Muscle of back (tissue), 3 donors: ENCODE measurements at regions not wholly inside any gene's neighbourhood (a gene's known extent, or its start where the extent isn't known, plus 50 kb on each side); places are given as distances from the start of the nearest gene placed in this dataset.
A peak's percentile ranks its signal among the peaks of the same experiment; 100 is the strongest.

ENCODE experiments used
- DNase-seq, 3 donors: peaks; one replicate each; pipeline versions ENCODE4 v3.0.0 to v3.0.0-alpha.2; 2013

GRCh38 chr6:113082745-113083144 lies 735.6 kb downstream of the RFPL4B start:
- peak in 1 of 3 donors; percentile 52 for DNase-seq

DNA sequence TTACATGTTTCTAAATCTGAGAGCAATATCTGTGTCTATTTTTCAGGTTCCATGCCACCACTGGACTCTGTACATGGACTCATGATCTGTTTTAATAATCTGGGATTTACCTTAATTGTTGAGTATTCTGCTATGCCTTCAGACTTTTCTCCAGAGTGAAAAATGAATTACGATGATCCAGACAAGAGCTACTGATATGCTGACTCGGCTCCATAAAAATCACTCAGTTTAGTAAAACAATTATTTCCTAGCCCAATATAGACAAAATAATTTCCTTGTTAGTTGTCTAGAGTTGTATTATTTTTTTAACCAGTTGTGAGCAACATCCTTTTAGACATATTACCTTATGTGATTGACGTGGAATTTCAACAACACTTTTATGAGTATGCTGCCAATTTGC lies 736.8 kb downstream of the RFPL4B start:
- no peak for DNase-seq

GRCh38 chr6:113089056-113089455 lies 741.9 kb downstream of the RFPL4B start:
- DNase-seq: no peak

GRCh38 chr6:113092795-113093194 lies 745.7 kb downstream of the RFPL4B start:
- DNase-seq: no peak

DNA sequence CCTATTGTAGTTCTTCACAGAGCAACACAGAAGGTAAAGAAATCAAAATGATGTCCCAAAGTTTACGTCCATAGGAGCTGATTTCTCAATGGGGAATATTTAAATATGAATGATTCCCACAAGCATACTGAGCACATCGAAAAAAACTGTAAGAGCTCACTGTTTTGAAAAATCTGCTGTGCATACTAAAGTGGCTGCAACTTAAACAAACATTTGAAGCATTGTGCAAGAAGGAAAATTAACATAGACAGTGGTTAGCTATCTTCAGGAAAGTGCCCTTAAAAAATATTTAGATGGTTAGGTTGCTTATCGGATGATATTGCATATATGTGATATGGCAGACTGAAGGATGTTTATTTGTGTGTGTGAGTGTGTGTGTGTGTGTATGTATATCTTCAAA lies 747.6 kb downstream of the RFPL4B start:
- DNase-seq: peak in 1 of 3 donors; percentile 15

- DNase-seq: peak; percentile 71 to 91 (median 82)
Measured at GRCh38 chr6:113095841-113096240, 748.7 kb downstream of the RFPL4B start.

GRCh38 chr6:113102761-113103160 lies 754.4 kb upstream of the MARCKS start:
- peak in 1 of 3 donors; percentile 19 for DNase-seq

DNA sequence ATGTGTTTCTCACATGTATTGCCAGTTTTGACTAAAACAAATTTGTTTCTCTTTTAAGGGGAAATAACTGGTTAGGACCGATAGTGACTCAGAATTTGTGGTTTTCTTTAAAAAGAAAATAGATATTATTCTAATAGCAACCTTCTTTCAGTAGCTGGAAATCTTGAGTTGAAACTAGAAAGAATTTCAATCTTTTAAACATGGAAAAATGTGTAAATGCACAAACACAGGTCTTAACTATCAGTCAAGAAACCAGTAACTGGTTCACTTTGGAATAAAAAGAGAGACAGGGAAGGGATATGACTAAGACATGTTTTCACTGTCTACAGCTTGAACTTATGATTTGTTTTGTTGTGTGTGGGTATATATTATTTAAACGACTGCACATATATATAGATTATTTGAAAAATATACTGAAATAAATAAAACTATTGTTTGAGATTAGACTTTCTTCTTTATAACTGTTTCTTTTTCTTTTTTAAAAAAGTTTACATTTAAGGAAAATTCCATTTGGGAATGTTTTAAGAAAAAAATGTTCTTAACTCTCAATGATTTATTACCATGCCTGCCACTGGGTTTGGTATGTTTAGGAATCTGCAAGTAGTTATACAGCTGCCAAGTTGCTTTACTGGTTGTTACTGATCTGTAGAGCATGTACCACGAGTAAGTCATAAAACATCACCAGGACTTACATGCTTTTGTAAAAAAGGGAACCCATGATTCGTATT lies 753.3 kb upstream of the MARCKS start:
- DNase-seq: peak in 1 of 3 donors; percentile 75

- no peak for DNase-seq
Measured at GRCh38 chr6:113104541-113104940, 752.6 kb upstream of the MARCKS start.

GRCh38 chr6:113104951-113105350 lies 752.2 kb upstream of the MARCKS start:
- DNase-seq: no peak

- DNase-seq: no peak
Measured at GRCh38 chr6:113110211-113110610, 746.9 kb upstream of the MARCKS start.

DNA sequence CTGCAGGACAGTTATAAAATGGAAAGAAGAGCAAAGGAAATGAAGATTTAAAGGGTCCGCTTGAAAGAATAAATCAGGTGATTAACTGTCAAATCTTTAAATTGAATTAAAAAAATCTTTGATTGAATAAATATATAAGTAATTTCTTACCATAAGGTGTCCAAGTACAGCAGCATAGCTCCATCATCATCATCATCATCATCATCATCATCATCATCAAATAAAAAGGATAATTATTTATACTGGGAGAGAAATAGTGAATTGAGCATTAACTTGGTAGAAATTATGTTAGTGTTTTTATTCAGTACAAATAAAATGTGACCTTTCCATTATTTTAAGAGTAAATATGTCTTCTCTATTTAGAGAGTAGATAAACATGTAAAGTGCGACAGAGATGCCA lies 745.6 kb upstream of the MARCKS start:
- DNase-seq: no peak

GRCh38 chr6:113112086-113112485 lies 745.1 kb upstream of the MARCKS start:
- DNase-seq: no peak

- DNase-seq: no peak
Measured at GRCh38 chr6:113115196-113115595, 741.9 kb upstream of the MARCKS start.

GRCh38 chr6:113120224-113120581 lies 736.9 kb upstream of the MARCKS start:
- peak in 1 of 3 donors; percentile 93 for DNase-seq

DNA sequence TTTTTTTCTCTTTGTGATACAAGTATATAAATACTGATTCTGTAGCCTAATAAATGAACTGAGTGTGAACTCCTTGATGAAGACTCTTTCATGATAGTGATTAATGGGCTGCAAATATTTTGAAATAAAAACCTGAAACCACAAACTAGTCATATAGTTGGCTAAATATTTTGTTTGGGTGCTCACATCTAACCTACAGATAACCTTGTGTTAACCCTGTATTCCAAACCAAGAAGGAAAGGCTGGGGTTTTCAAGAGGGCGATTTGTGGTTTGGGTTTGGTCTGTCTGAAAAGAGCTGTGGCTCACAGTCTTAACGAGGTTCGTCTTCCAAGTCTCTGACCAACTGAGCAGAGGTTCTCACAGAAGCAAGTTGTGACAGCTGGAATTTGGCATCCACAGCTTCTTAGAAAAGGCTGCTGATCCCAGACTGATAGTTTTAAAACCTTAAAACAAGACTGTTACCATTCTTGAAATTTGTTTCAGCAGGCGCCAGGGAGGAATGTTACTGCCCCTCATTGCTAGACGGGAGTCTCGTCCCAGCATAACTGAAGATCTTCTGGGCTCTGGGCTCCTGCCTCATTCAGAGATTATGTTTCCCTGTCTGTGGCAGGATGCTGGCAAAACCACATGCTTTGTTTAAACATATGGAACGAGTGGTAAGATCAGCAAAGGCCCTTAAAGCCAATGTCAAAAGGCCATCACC lies 736.4 kb upstream of the MARCKS start:
- DNase-seq: peak in 1 of 3 donors; percentile 97

DNA sequence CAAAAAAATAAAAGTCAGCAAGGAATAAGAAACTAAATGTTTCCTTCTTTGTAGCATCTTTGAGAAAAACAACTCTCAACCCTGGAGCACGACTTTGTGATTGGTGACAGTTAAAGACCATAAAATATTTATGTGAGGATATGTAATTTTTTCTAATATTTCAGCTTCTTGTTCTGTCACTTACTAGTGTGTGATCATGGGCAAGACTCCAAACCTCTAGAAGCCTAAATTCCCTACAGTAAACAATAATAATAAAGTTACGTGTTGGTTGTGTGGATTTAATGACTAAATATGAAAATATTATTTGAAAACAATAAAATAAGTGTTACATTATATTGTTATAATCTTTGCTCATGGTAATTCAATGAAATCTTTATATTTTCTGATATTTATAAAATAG lies 735.6 kb upstream of the MARCKS start:
- no peak for DNase-seq

GRCh38 chr6:113122060-113122459 lies 735.1 kb upstream of the MARCKS start:
- DNase-seq: peak in 1 of 3 donors; percentile 95

DNA sequence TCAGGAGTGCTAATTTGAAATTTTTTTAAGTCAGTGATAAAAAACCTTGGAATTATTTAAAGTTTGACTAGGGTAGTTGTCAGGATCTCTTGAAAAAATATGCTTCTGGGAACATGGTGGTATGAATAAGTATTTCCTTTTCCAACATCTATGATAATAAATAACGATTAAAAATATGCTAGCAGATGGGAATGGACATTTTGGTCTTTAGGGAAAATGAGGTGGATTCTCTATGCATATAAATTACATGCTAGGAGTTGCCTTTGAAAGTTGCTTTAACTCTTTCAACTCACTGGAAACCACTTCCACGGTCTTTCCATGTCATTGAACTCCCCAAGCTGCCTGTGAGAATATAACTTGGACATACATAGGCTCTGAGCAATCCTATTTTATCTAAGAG lies 731.5 kb upstream of the MARCKS start:
- peak in 2 of 3 donors; percentile 14 to 63 for DNase-seq

GRCh38 chr6:113127786-113128419 lies 729.2 kb upstream of the MARCKS start:
- no peak for DNase-seq

DNA sequence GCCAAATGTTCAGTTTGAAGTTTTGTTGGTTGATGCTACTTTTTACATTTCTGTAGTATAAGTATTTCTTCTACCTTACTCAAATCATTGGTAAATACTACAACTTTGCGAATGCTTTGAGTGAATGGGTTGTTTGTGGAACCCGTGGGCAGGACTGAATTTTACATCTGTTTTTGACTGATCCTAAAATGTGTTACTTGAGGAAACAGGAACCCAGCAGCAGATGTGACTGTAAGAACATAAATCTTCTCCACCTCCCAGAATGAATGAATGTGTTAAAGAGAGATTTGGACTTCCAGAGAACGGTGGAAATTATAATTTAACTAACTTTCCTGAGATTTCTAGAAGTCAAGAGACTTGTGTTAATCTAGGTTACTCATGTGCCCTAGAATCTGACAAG lies 728.5 kb upstream of the MARCKS start:
- DNase-seq: no peak

GRCh38 chr6:113129991-113130390 lies 727.2 kb upstream of the MARCKS start:
- no peak for DNase-seq

DNA sequence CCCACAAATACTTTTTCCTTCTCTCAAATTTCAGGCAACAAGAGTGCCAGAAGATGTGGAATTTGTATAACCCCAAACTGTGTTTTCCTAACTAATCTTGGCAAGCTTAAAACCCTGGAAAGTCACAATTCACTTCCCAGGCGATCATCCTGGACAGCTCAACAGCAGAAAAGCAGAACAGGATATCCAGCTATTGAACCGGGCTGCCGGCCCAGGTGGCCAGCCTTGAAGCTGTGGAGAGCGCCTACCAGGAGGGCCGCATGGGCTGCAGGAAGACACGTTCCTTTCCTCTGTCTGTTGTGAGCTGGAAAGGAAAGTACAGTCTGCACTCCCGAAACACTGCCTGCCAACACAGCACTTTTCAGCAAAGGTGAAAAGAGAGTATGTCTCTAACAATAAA lies 719.7 kb upstream of the MARCKS start:
- DNase-seq: peak; percentile 63 to 96 (median 86)
